ENCODE measurements at regions not wholly inside any gene's neighbourhood (a gene's known extent, or its start where the extent isn't known, plus 50 kb on each side); places are given as distances from the start of the nearest gene placed in this dataset.

DNA sequence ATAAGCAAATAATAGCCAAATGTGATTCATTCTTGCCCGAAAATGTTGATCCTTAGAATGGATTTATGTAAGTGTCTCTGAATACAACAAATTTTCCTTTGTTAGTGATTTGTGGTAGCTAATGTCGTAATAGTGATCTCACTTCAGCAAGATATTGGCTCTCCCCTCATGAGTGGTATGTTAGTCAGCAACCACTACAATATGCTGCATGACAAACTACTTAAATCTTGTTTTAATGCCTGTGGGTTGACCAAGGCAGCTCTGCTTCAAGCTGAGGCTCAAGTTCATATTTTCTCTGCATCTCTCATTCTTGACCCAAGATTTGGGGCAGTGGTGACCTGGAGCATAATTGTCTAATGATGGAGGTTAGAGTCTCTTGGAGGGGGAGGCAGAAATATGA is 49.8 kb upstream of the GALNT15 start:
- Histone ChIP-seq H3K27me3 (no peaks in the 10 kb centered on the region), H3K27ac (no peak overlapping the region), H3K9me3 (no peaks in the 10 kb centered on the region), H3K36me3 (no peaks in the 10 kb centered on the region), H3K4me1 (peaks cover 0 to 17% of the 10 kb centered on the region in 2 donors), H3K4me3 (no peak overlapping the region)
- no peak for DNase-seq (ENCODE audit: low spot score)
- no peak for TF ChIP-seq CTCF (IDR thresholded peaks at IDR 0.05)

MicroRNAs in the stretch of these regions (microRNA counts, 767-probe panel; counts per million panel counts)
- microRNA hsa-miR-563: 0 to 1,813 counts per million in 2 donors

Small RNA genes lying in the stretch of these regions (microRNA-seq; reads per million reads assigned to microRNA genes)
- gene MIR563 (ENCODE audit: borderline number of aligned reads in 2 of 2, borderline replicate concordance in 1 of 2): 0 reads per million in 2 donors

Data from right atrium auricular region (tissue), 2 donors.